Activated CD4-positive, alpha-beta T cell treated with anti-CD3 and anti-CD28 coated beads for 1 hour (primary cell): ENCODE measurements at regions not wholly inside any gene's neighbourhood (a gene's known extent, or its start where the extent isn't known, plus 50 kb on each side); places are given as distances from the start of the nearest gene placed in this dataset.
"Not testable (repeated sequence)": the region's sequence is repeated elsewhere in the genome, so short reads cannot be mapped to it uniquely, and the experiment has no call there.

ENCODE experiments used
- DNase-seq: peaks from one replicate; pipeline ENCODE4 v3.0.0-alpha.2; 2020

DNA sequence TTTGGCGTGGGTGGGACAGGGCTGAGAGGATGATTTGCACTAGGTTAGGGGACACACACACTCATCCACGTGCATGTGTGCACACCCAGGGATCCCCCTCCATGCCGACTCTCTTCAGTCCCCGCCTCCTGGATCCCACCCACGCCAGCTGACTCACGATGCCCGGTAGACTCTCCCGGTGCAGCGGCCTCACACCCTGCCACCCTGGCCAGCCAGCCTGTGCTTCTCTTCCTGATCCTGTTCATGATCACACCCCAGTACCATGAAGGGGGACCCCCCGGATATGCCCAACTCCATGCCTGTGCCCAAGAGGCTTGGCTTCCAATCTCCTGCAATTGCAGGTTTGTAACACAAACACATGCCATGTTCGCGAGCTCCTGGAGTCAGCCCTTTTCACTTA is 157.8 kb upstream of the HDAC4 start:
- no peak for DNase-seq

DNA sequence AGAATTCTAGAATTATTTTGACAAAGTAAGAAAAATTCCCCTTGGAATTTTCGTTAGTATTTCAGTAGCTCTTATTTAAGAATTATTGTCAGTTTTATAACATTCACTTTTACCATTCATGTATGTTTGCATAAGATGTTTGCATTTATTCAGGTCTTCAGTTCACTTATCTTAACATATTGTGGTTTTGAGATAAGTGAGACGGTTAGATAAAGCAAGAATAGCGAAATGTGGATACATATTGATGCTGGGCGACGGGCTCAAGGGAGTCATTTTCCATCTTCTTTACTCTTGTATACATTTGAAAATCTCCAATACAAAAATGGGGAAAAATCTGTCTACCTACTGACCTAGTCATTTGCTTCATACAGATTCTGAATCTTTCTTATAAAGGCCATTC is 156.7 kb upstream of the HDAC4 start:
- no peak for DNase-seq

DNA sequence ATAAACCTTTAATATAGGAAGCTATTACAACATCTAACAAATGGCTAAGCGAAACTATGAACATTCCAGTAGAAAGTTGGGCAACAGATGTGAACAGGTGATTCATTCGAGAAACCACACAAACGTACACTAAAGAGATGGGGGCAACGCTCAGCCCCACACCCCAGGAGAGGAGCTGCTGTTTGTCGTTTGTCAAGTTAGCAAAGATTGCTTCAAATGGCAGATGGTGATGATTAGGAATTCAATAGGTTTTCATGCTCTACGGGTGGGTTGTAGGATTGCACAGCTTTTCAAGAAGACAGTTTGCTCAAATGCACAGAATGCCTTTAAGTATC is 154.7 kb upstream of the HDAC4 start:
- no peak for DNase-seq

DNA sequence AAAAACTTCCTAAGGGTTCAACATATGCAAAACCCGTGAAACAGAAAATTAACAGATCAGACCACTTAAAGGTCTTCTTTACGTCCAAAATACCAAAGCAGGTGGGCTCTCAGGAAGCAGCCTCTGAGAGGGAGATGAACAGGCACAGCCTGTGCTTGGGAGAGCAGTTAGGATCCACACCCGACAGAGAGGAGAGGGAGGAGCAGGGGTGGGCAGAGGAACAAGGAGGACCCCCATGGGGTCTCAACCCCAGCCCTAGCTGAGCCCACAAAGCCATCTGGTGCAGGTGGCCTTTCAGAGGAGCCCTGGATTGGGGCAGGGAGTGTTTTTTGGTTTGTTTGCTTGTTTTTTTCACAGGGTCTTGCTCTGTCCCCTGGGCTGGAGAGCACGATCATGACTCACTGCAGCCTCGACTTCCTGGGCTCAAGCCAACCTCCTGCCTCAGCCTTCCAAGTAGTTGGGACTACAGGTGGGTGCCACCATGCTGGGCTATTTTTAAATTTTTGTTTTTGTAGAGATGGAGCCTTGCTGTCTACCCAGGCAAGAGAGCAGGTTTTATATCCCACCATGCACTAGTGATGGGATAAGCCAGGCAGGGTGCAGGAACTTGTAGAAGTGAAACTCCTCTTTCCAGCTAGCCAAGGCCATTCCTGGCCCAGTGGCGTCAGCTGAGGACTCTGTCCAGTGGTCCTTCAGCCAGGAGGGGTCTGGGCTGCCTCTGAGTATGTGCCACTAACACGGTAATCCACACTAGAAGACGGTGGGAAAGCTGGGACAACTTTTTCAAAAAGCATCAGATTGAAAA is 154.1 kb upstream of the HDAC4 start:
- no peak for DNase-seq

DNA sequence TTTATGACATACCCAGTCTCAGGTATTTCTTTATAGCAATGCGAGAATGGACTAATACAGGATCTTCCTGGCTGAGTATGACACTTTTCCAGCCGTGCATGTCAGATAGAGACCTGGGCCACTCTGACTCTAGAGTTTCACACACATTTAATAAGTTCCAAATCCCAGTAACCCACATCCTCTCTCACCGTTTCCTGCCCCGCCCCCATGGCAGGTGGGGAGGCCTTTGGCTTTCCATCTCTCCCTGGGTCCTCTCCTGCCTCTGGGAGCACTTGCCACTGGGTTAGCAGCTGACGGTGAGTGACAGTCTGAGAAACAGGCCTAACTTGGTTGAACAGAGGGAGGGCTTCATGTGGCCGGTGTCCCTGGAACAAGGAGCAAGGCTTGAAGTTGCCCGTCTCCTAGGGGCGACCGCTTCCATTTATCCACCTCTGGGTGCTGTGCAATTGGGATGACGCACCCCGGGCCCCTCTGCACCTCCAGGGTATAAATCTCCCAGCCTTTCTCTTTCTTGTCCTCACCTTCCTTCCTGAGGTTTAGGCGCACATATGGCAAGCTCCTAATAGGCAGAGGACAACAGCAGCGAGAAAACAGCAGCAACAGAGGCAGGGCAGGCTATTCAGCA is 152.7 kb upstream of the HDAC4 start:
- DNase-seq: no peak

DNA sequence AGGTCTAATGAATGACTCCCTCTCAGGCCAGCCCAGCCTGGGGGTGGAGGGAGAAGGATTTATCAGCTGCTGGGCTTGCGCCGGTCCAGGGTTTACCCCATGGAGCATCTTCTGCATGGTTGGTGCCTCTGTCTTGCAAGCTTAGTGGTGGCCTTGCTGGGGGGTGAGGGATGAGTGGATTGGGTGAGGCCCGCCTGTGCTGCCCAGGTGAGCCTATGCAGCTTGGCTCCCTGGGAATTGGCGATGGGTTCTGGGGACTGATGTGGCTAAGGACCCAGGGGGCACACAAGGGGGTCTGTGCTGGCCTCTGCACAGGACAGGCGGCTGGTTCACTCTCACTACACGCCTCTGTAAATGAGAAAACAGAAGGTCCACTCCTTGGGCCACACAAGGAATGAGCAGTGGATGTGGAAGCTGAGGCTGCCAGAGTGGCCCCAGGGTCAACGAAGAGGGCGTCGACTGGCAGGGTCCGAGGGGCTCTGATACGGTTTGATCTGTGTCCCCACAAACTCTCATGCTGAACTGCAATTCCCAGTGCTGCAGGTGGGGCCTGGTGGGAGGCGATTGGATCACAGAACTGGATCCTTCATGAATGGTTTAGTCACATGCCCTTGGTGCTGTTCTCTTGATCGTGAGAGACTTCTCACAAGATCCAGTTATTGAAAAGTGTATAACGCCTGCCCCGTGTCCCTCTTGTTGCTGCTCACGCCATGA is 151.6 kb upstream of the HDAC4 start:
- DNase-seq: no peak

DNA sequence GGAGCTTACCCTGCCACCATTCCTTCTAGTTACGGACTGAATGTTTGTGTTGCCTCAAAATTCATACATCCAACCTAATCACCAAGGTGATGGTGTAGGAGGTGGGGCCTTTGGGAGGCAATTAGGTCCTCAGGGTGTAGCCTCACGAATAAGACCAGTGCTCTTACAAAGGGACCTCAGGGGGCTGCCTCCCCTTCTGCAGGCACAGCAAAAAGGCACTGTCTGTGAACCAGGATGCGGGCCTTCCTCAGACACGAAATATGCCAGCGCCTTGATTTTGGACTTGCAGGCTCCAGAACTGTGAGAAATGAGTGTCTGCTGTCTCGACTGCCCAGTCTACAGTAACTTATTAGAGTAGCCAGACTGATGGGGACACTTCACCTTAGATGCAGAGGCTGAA is 150.4 kb upstream of the HDAC4 start:
- no peak for DNase-seq

DNA sequence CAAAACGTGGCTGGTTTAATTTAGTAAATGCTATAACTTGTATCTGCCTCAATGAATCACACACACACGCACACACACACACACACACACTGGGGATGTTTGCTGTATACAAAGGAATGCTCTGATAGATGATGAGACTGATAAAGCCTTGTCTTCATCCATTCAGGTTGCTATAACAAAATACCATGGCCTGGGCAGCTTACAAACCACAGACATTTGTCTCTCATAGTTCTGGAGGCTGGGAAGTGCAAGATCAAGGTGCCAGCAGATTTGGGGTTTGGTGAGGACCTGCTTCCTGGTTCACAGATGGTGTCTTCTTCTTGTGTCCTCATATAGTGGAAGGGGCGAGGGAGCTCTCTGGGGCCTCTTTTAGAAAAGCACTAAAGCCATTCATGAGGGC is 149.5 kb upstream of the HDAC4 start:
- DNase-seq: no peak

DNA sequence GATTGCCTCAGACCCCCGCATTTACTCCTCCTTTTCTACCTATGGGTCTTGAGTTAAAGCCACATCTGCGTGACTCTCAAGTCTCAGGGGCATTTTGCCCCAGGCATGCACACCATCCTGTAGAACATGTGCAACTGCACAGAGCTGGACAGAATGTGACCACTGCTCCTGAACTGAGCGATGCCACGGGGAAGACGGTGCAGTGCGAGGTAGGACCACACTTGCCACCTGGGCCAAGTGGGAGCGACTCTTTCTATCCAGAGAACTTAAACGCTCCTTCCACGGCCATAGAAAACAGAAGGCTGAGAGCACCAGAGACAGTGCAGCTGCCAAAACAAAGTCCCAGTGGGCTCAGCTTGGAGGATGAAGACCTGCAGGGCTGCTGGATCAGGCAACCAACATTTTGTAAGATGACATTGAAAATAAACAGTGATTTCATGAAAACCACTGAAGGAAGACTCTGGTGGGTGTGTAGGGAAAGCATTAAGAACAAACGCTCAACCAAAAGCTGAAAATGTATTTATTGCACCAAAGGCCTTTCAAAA is 149.0 kb upstream of the HDAC4 start:
- no peak for DNase-seq

DNA sequence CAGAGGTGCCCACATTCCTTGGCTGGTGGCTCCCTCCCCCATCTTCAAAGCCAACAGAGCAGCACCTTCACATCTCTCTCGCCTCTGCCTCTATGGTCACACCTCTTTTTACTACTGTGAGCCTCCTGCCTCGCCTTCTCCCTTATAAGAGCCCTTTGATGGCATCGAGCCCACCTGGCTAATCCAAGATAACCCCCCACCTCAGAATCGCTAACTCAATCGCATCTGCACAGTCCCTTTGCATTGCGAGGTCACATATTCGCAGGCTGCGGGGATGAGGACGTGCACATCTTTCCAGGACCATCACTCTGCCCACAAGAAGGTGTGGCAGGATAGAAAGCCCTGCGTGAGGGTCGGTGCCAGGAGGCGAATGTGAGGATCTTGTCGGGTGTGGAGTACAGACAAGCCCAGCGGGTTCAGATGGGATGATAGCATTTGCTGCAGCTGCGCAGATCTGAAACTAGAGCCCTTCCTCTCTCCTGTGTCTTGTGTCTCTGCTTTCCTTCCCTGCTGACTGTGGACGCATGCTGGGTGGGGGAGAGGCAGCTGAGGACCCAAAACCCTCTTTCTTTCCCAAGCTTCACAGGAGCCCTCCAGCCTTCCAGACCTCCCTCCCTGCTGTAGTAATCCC is 148.3 kb upstream of the HDAC4 start:
- no peak for DNase-seq

DNA sequence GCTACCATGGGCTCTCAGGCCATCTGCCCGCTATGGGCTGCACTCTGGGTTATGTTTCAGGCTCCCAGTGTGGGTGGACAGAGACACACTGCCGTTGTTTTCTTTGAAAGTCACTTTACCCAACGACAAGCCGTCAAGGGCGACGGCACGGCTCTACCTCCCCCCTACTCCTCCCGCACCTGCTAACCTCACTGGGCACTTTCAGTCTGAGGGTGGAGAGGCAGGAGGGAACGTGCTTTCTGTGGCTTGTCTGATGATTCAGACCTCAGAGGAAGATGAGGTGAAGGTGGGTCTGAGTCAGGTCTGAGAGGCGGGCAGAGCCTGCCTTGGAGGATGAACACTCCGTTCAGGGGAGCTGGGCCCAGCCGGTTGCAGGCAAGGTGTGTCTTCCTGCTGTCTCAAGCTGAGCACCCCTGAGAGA is 147.6 kb upstream of the HDAC4 start:
- DNase-seq: peak; percentile 29

DNA sequence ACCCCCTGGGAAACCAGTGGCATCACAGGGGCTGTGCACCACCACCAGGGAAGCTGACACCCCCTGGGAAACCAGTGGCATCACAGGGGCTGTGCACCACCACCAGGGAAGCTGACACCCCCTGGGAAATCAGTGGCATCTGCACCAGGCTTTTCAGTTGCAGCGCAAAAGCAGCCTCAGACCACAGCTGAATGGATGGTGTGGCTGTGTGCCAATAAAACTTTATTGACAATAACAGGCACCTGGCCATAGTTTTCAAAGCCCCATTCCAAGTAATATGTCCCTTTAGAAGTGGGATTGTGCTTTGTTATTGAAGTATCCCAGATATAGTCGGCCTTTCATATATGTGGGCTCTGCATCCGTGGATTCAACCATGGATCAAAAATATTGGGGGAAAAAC is 146.3 kb upstream of the HDAC4 start:
- DNase-seq: not testable (repeated sequence)

DNA sequence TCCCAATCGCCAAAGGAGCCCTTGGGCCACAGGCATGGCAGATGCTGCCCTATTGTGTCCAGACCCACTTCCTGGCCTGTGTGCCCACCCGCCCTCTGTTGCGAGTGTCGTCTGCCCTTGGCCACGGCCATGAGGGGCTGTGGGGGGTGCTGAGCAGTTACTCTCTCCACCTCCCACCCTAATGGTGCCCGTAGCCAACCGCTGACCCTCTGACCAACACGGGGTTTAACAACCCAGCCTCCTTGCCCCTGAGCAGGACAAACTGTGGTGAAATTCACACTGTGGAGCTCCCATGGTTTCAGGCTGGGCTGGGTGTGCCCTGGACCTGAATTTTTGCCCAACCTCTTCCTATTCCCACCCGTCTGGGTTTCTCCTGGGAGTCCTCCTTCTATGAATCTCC is 145.7 kb upstream of the HDAC4 start:
- DNase-seq: no peak

DNA sequence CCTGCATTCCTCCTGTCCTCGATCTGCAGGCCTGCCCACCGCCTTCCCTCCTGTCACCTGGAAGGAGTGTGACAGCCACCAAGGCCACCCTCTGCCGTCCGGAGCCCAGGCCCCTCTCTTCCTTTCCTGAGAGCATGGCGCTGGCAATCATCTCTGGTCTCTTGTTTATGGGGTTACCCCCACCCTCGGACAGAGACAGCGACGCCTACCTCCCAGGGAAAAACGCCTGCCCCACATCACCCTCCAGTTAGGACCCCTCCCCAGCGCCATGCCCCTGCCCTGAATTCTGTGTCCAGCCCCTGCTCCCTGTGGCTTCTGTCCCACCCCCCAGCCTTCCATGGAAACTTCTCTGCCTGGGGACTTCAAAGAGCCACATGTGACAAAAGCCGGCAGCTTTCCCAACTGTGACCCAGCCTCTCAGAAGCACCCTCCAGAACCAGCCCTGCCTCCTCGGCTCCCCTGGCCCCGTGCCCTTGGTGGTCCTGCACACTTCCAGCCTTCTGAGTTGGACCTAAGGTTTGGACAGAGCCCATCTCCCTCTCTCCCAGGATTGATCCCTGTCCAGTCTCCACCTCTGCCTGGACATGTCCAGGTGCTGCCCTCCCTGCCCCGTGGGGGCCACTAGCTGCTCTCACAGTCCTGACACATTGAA is 145.0 kb upstream of the HDAC4 start:
- DNase-seq: no peak

DNA sequence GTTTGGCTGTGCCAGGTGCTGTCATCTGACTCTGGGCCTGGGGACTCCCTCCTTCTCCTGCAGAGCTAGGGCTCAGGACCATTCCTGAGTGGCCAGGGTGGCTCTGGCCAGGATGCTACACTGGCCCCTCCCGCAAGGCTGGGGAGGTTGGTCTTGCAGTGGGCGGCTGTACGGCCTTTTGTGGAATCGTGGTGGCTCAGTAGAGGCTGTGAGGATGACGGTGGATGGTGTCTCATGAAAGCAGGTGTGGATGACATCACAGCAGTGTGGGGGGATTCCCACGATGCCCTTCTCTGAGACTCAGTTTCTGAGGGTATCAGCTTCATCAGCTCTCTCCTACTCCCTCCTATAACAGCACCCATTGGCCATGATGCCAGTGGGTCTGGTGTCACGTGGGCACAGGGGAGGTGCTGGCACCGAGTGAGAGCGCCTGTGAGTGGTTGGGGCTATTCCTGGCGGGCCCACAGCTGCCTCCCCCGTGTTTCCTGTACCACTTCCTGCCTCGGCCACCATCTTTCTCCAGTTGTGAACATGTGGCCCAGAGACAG is 144.2 kb upstream of the HDAC4 start:
- DNase-seq: no peak

DNA sequence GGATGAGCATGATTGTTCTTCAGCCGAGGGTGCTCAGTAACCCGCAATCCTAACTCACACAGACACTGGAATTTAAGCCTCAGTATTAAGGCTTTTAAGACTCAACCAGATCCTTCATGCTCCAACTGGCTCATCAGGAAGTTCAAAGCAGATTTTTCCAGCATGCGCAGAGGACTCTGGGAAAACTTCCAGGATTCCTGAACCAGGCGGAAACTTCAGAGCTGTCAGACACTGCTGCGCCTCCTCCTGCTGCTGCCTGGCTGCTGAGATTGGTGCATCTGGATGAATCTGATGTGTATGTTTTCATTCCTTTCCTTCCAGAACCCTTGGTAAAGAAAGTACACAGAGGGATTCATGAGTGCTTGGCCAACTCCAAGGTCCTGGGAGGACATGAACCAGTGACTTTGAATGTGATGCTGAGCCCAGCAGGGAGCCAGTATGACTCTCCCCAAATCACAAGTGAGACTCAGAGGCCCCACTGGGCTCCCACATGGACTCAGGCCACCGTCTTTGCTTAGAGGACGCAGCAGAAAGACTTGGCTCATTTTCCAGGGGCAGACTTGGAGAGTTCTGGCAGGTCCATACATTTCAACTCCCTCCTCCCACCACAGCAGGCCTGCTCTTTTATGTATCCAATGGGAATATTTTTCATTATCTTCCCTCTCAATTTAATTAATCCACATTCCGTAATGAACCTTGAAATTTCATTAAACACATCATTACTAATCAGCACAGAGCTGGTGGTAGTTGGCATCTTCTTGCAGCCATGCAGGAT is 143.5 kb upstream of the HDAC4 start:
- no peak for DNase-seq

DNA sequence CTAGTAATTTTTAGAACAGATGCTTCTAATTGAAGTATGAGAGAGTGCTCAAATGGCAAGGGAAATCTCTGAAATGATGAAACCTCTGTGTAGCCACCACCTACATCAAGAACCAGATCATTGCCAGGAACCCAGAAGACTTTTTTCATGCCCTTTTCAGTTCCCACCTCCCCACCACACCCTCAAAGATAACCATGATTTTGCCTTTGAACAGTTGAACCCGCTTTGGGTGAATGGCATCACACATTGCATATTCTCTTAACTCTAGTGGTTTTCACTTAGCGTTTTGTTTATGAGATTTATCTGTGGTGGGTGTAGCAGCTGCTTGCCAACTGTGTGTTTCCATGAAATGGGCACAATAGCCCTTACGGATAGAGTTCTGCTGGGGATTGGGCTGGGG is 142.9 kb upstream of the HDAC4 start:
- DNase-seq: no peak

DNA sequence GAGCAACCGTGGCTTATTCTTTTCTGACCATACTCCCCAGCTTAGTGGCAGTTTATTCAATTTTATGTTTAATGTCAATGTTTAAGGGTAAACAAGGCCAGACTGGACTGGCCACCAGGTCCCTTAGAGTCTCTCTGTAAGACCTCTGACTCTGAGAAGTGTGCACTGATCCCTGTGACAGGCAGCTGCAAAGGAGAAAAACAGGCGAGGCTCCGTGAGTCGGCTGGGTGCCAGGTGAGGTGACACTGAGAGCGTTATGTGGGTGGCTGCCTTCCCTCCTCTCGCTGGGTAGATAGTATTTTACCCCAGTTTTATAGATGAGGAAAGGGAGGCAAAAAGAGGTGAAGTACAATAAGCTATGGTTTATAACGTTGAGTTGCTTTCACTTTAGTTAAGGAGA is 139.4 kb upstream of the HDAC4 start:
- no peak for DNase-seq

DNA sequence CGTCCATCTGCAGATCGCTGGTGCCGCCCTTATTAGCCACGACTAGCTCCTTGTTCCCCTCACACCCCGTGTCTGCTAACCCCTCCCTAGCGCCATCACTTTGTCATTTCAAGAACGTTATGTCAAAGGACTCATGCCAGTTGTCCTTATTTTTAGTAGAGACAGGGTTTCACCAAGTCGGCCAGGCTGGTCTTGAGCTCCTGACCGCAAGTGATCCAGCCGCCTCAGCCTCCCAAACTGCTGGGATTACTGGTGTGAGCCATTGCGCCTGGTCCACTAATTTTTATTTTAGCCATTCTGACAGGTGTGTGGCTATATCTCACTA is 138.9 kb upstream of the HDAC4 start:
- DNase-seq: no peak

DNA sequence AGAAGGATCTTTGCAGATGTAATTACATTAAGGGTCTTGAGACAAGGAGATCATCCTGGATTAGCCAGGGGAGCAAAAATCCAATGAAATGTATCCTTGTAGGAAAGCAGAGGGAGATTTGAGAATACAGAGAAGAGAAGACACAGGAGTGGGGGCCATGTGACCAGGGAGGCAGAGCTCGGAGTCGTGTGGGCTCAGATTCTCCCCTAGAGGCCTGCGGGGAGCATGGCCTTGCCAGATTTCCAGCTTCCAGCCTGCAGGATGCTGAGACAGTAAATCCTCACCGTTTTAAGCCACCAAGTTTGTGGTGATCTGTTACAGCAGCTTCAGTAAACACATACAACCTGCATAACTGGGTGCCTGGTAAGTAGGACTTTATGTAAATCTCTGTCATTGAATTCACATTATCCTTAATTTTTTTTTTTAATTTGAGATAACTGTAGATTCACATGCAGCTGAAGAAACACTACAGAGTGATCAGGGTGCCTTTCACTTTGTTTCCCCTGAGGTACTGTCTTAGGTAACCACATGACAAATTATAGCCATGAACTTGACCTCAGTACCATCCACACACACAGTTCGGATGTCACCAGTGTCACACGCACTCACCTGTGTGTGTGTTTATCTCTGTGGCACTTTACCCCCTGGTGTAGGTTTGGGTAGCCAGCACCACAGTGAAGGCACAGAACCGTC is 138.4 kb upstream of the HDAC4 start:
- DNase-seq: no peak

DNA sequence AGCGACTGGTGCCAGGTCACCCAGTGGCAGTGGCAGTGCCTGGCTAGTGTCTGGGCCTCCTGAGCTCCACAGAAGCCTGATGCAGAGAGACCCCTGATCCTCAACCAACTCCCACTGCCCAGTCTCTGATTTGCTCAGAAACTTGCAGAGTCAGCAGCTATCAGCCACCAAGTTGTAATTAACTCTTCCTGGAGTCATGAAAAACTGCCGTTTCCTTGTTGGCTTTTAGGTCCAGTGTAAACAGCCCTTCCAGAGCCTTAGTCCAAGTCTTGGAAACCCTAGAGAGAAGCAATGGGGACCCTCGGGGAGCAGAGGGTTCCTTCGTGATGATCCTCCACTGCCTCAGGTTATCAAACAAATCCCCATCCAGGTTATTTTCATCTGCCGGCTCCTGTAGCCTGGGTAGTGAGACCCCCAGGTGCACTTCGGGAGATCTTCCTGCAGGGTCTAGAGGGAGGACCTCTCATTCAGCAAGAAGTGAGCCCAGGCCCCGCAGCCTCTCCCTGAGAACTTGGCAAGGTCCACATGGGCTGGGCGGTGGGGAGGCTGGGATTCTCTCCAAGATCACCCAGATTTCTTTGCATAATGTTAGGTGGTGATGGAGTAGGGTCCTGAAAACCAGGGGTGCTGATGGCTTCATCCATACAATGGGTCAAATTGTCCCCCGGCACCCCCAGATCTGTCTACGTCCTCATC is 137.7 kb upstream of the HDAC4 start:
- DNase-seq: no peak
